ENCODE measurements at regions not wholly inside any gene's neighbourhood (a gene's known extent, or its start where the extent isn't known, plus 50 kb on each side); places are given as distances from the start of the nearest gene placed in this dataset.

DNA sequence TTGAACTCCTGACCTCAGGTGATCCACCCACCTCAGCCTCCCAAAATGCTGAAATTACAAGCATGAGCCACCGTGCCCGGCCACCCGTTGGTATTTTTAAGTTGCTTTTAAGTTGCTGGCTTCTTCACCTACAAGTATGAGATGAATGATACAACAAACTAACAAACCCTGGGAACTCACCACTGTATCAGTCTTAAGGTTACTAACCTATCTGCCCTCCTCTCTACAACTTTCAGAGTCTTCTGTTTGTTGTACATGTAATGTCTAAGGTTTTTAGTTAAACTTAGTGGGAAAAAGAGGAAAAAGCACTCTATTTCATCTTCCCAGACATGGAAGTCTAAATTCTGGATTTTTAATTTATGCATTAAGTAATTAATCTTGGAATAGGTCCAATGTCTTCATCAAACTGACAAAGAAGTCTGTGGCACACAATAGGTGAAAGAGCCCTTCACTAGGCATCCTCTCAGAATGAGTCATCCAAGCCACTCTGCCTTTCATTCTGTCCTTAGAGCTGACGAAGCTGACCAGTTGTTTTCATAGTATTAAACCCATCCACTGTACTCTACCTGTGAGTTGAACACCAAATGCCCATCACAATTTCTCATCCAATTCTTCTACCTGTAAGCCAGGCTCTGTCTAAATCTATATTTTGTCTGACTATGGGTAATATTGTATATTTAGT is 936.1 kb downstream of the TUSC7 start:
- TF ChIP-seq POLR2A (IDR thresholded peaks at IDR 0.05), result no peak
- no peak for TF ChIP-seq CTCF (IDR thresholded peaks at IDR 0.05)
- no peak for TF ChIP-seq POLR2AphosphoS5 (IDR thresholded peaks at IDR 0.05)

Measured in prostate gland (tissue), 2 donors.